Smooth muscle cell (in vitro differentiated cells): ENCODE measurements at regions not wholly inside any gene's neighbourhood (a gene's known extent, or its start where the extent isn't known, plus 50 kb on each side); places are given as distances from the start of the nearest gene placed in this dataset.

Experiments
- DNase-seq: peaks from one replicate; lab custom pipeline; 2025; ENCODE audit not compliant: unreplicated experiment; lab: John Stamatoyannopoulos, UW
- H2AFZ ChIP-seq: fragments of 200-600 bp; sonication (generic); 2 replicates; pipeline ENCODE4 v1.6.0; 2016; ENCODE audit warnings: antibody characterized with exemption, low read depth, mild to moderate bottlenecking
- H3F3A ChIP-seq: fragments of 200-600 bp; sonication (generic); 2 replicates; pipeline ENCODE4 v1.6.0; 2017; ENCODE audit warnings: antibody characterized with exemption, low read depth
- H3K27ac ChIP-seq: fragments of 200-600 bp; sonication (generic); 2 replicates; pipeline ENCODE4 v1.5.1; 2016; ENCODE audit warnings: low read depth, mild to moderate bottlenecking
- H3K27me3 ChIP-seq: fragments of 200-600 bp; sonication (generic); 2 replicates; pipeline ENCODE4 v1.6.1; 2016; ENCODE audit warnings: low read depth, mild to moderate bottlenecking
- H3K36me3 ChIP-seq: fragments of 200-600 bp; sonication (generic); 2 replicates; pipeline ENCODE4 v1.5.1; 2016; ENCODE audit warnings: low read depth
- H3K4me1 ChIP-seq: fragments of 200-600 bp; sonication (generic); 2 replicates; pipeline ENCODE4 v1.5.1; 2016; ENCODE audit warnings: low read depth
- H3K4me2 ChIP-seq: fragments of 200-600 bp; sonication (generic); 2 replicates; pipeline ENCODE4 v1.6.0; 2016; ENCODE audit warnings: mild to moderate bottlenecking
- H3K4me3 ChIP-seq: fragments of 200-600 bp; sonication (generic); 2 replicates; pipeline ENCODE4 v1.5.1; 2016; ENCODE audit warnings: mild to moderate bottlenecking
- H3K79me2 ChIP-seq: fragments of 200-600 bp; sonication (generic); 2 replicates; pipeline ENCODE4 v1.6.0; 2016; ENCODE audit warnings: low read depth, mild to moderate bottlenecking
- H3K9ac ChIP-seq: fragments of 200-600 bp; sonication (generic); 2 replicates; pipeline ENCODE4 v1.6.0; 2016; ENCODE audit warnings: low read depth
- H3K9me3 ChIP-seq: fragments of 200-600 bp; sonication (generic); replicated peaks from 2 replicates; pipeline ENCODE4 v1.5.1; 2016; ENCODE audit warnings: low read depth
- H4K20me1 ChIP-seq: fragments of 200-600 bp; sonication (generic); 2 replicates; pipeline ENCODE4 v1.6.0; 2016; ENCODE audit warnings: low read depth
- WGBS: methylation state at CpG from one replicate; pipeline ENCODE4 v1.1.7; 2016; ENCODE audit warnings: low lambda C conversion rate; 5-methylcytosine and 5-hydroxymethylcytosine counted together
- TF ChIP-seq, protein P1 (sequence below): fragments of 200-600 bp; sonication (generic); IDR thresholded peaks from 2 replicates; pipeline ENCODE4 v1.5.1; 2017; ENCODE audit warnings: borderline replicate concordance, mild to moderate bottlenecking, antibody characterized with exemption; ENCODE audit not compliant: insufficient read depth, poor library complexity, severe bottlenecking

GRCh38 chr15:45759936-45760335 is 125.1 kb downstream of the SQOR start:
- no peak for DNase-seq
- 55% methylated on average over 3 of the region's 3 CpGs for WGBS
- Histone ChIP-seq H3K36me3 (no peaks in the 10 kb centered on the region), H3K4me2 (no peak overlapping the region), H3K9ac (no peak overlapping the region), H2AFZ (no peak overlapping the region), H3K79me2 (no peaks in the 10 kb centered on the region), H4K20me1 (no peaks in the 10 kb centered on the region), H3K9me3 (no peaks in the 10 kb centered on the region), H3K27ac (no peak overlapping the region), H3F3A (no peaks in the 10 kb centered on the region), H3K27me3 (no peaks in the 10 kb centered on the region), H3K4me1 (peaks cover 11% of the 10 kb centered on the region), H3K4me3 (no peak overlapping the region)
- TF ChIP-seq, protein P1, sequence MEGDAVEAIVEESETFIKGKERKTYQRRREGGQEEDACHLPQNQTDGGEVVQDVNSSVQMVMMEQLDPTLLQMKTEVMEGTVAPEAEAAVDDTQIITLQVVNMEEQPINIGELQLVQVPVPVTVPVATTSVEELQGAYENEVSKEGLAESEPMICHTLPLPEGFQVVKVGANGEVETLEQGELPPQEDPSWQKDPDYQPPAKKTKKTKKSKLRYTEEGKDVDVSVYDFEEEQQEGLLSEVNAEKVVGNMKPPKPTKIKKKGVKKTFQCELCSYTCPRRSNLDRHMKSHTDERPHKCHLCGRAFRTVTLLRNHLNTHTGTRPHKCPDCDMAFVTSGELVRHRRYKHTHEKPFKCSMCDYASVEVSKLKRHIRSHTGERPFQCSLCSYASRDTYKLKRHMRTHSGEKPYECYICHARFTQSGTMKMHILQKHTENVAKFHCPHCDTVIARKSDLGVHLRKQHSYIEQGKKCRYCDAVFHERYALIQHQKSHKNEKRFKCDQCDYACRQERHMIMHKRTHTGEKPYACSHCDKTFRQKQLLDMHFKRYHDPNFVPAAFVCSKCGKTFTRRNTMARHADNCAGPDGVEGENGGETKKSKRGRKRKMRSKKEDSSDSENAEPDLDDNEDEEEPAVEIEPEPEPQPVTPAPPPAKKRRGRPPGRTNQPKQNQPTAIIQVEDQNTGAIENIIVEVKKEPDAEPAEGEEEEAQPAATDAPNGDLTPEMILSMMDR = no peak

DNA sequence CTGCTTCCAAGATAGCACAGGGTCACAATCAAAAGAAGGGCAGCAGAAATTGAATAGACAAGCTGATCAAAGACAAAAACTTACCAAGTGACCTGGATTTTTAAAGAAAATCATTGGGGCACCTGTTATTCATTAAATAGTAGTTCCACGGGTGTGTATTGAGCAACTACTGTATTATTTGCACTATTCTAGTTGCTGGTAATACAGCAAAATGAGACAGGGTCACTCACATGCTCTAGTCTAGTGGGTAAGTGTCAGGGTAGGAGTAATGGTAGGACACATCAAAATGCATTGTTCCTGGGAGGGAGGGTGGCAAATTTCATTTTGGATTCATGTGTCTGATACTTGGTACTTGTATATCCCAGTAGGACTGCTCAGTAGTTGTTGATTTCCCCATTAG is 127.9 kb downstream of the SQOR start:
- TF ChIP-seq, protein P1 = no peak
- H4K20me1 ChIP-seq = no peaks in the 10 kb centered on the region
- H2AFZ ChIP-seq = no peak overlapping the region
- H3K27me3 ChIP-seq = no peaks in the 10 kb centered on the region
- H3K9me3 ChIP-seq = no peaks in the 10 kb centered on the region
- no peaks in the 10 kb centered on the region for H3K36me3 ChIP-seq
- H3K4me2 ChIP-seq = no peak overlapping the region
- no peak overlapping the region for H3K4me3 ChIP-seq
- no peak overlapping the region for H3K9ac ChIP-seq
- peaks cover 11% of the 10 kb centered on the region for H3K4me1 ChIP-seq
- H3K79me2 ChIP-seq = no peaks in the 10 kb centered on the region
- H3K27ac ChIP-seq = no peak overlapping the region
- no peaks in the 10 kb centered on the region for H3F3A ChIP-seq
- 100% methylated on average over 1 of the region's 1 CpG for WGBS
- no peak for DNase-seq

- H4K20me1 ChIP-seq = no peaks in the 10 kb centered on the region
- WGBS = 93% methylated on average over 6 of the region's 6 CpGs
- no peak overlapping the region for H3K9ac ChIP-seq
These were observed 128.5 kb downstream of the SQOR start for GRCh38 chr15:45763170-45763869.

More at GRCh38 chr15:45763170-45763869, 128.5 kb downstream of the SQOR start:
- no peaks in the 10 kb centered on the region for H3F3A ChIP-seq
- DNase-seq = no peak
- no peaks in the 10 kb centered on the region for H3K9me3 ChIP-seq
- no peaks in the 10 kb centered on the region for H3K27me3 ChIP-seq
- H3K27ac ChIP-seq = no peak overlapping the region
- no peaks in the 10 kb centered on the region for H3K79me2 ChIP-seq
- peaks cover 11% of the 10 kb centered on the region for H3K4me1 ChIP-seq
- H3K4me2 ChIP-seq = no peak overlapping the region
- no peak overlapping the region for H3K4me3 ChIP-seq
- no peak overlapping the region for H2AFZ ChIP-seq
- TF ChIP-seq, protein P1 = no peak
- no peaks in the 10 kb centered on the region for H3K36me3 ChIP-seq
